ENCODE measurements at regions not wholly inside any gene's neighbourhood (a gene's known extent, or its start where the extent isn't known, plus 50 kb on each side); places are given as distances from the start of the nearest gene placed in this dataset.

DNA sequence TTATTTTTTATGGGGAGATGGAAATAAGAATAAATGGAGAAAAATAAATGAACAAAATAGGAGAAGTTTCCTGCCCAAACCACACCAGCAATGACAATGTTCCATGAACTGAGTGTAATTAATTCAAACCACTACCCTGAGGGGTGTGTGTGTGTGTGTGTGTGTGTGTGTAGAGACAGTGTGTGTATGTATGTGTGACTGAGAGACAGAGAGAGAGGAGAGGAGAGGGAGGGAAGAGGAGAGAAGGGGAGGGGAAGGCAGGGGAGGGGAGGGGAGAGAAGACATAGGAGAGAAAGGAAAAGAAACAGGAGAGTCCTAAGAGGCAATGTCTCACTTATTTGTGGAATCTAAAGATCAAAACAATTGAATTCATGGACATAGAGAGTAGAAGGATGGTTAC lies 65.0 kb upstream of the POU2AF1 start:
- ATAC-seq (no peak), DNase-seq (no peak)
- TF ChIP-seq, protein P1, sequence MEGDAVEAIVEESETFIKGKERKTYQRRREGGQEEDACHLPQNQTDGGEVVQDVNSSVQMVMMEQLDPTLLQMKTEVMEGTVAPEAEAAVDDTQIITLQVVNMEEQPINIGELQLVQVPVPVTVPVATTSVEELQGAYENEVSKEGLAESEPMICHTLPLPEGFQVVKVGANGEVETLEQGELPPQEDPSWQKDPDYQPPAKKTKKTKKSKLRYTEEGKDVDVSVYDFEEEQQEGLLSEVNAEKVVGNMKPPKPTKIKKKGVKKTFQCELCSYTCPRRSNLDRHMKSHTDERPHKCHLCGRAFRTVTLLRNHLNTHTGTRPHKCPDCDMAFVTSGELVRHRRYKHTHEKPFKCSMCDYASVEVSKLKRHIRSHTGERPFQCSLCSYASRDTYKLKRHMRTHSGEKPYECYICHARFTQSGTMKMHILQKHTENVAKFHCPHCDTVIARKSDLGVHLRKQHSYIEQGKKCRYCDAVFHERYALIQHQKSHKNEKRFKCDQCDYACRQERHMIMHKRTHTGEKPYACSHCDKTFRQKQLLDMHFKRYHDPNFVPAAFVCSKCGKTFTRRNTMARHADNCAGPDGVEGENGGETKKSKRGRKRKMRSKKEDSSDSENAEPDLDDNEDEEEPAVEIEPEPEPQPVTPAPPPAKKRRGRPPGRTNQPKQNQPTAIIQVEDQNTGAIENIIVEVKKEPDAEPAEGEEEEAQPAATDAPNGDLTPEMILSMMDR (IDR thresholded peaks at IDR 0.05) = no peak
- no peaks in the 10 kb centered on the region for H3K36me3 ChIP-seq
- no peak overlapping the region for H3K27ac ChIP-seq
- peaks cover 8% of the 10 kb centered on the region for H3K4me1 ChIP-seq
- no peaks in the 10 kb centered on the region for H3K9me3 ChIP-seq
- no peaks in the 10 kb centered on the region for H3K27me3 ChIP-seq
- H3K4me3 ChIP-seq = no peak overlapping the region
- intact Hi-C loops (cut with DNase I) = no loop called here

DNA sequence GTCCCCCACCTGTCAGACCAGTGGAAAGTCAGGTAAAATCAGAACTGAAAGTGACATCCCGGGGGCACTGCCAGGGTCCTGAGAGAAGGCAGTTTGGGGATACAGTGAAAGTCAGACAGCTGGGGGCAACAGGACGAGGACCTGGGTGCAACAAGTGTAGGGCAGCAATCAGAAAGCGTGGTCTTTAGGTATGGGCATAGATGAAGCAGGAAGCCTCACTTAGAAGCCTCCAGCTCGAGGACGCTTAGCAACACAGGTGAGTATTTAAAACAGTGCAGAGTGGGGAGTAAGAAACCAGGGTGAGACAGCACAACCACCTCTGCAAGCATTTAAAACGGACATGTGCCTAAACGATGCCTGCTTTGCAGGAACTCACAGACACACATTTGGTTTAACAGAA lies 64.6 kb upstream of the POU2AF1 start:
- peaks cover 8% of the 10 kb centered on the region for H3K4me1 ChIP-seq
- no peak overlapping the region for H3K27ac ChIP-seq
- H3K9me3 ChIP-seq = no peaks in the 10 kb centered on the region
- ATAC-seq = no peak
- TF ChIP-seq, protein P1 (IDR thresholded peaks at IDR 0.05) = no peak
- no peak for DNase-seq
- H3K4me3 ChIP-seq = no peak overlapping the region
- intact Hi-C loops (cut with DNase I) = no loop called here
- H3K27me3 ChIP-seq = no peaks in the 10 kb centered on the region
- no peaks in the 10 kb centered on the region for H3K36me3 ChIP-seq

GRCh38 chr11:111443032-111443431 lies 64.0 kb upstream of the POU2AF1 start:
- Histone ChIP-seq H3K27ac (no peak overlapping the region), H3K4me3 (no peak overlapping the region), H3K4me1 (peaks cover 8% of the 10 kb centered on the region), H3K36me3 (no peaks in the 10 kb centered on the region), H3K9me3 (no peaks in the 10 kb centered on the region), H3K27me3 (no peaks in the 10 kb centered on the region)
- no peak for ATAC-seq
- TF ChIP-seq, protein P1 (IDR thresholded peaks at IDR 0.05) = no peak
- no peak for DNase-seq
- intact Hi-C loops (cut with DNase I) = no loop called here

DNA sequence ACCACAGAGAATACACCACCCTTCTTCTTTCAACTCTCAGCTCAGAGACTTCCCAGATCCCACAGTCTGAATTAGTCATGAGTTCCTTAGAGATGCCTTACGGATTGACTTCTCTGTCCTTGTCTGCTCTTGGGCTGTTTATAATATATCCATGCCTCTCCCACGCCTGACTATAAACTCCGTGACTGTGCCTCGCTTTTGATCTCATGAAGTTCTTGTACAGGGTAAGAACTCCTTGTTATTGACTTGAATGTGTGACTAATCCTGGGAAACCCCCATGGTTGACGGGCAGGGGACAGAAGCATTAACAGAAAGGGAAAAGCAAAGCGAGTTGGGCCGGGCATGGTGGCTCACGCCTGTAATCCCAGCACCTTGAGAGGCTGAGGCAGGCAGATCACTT lies 62.4 kb upstream of the POU2AF1 start:
- no peak for ATAC-seq
- Histone ChIP-seq H3K27ac (no peak overlapping the region), H3K36me3 (no peaks in the 10 kb centered on the region), H3K4me3 (no peak overlapping the region), H3K4me1 (peaks cover 8% of the 10 kb centered on the region), H3K27me3 (no peaks in the 10 kb centered on the region), H3K9me3 (no peaks in the 10 kb centered on the region)
- intact Hi-C loops (cut with DNase I) = no loop called here
- DNase-seq = no peak
- TF ChIP-seq, protein P1 (IDR thresholded peaks at IDR 0.05) = no peak

DNA sequence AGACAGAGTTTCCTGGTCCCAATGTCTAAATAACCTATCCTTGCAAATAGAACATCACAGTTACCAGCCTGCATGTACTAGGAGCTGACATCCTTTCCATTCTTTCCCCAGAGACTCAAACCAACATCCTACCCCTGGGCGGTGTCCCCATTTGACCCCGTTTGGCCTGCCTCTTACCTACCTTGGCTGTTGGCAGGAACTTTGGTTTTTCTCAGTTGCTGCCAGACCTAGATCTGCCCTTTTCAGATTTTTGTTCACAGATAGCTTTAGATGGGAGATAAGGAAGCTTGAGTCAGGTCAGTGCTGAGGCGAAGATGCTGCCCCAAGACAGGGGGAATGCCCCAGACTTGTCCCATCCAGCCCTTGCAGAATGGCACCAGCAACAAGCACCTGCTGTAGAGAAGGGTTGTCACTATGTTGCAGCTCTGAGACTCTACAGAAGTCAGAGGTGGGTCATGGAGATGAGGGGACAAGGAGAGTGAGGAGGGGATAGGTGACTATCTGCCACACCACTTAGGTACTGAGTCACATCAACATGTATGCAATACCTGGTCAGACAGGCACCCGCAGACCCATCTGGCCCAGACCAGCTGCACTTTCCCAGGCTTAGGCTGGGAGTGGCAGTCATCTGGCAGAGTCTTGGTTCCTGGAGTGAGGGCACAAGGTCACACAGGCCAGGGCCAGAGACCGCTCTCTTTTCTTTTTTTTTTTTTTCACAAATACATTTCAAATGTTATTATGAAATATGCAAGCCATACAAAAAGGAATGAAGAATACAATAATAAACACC lies 61.5 kb upstream of the POU2AF1 start:
- H3K9me3 ChIP-seq = no peaks in the 10 kb centered on the region
- intact Hi-C loops (cut with DNase I) = no loop called here
- no peaks in the 10 kb centered on the region for H3K36me3 ChIP-seq
- ATAC-seq (no peak), DNase-seq (no peak)
- no peak overlapping the region for H3K27ac ChIP-seq
- no peaks in the 10 kb centered on the region for H3K27me3 ChIP-seq
- TF ChIP-seq, protein P1 (IDR thresholded peaks at IDR 0.05) = no peak
- no peak overlapping the region for H3K4me3 ChIP-seq
- peaks cover 1% of the 10 kb centered on the region for H3K4me1 ChIP-seq
